GM23338 (cell line): ENCODE measurements at regions not wholly inside any gene's neighbourhood (a gene's known extent, or its start where the extent isn't known, plus 50 kb on each side); places are given as distances from the start of the nearest gene placed in this dataset.

Experiments used
- ATAC-seq: fragments of 200-7000 bp; cut with Tn5 transposase; 3 replicates; pipeline ENCODE4 v1.9.1; 2020
- DNase-seq: peaks from one replicate; pipeline ENCODE4 v3.0.0-alpha.2; 2015; ENCODE audit warnings: low spot score
- H2AFZ ChIP-seq: fragments of 200-600 bp; sonication (generic); 2 replicates; pipeline ENCODE4 v1.8.0; 2016; ENCODE audit warnings: antibody characterized with exemption, mild to moderate bottlenecking, moderate library complexity
- H3F3A ChIP-seq: fragments of 200-600 bp; sonication (generic); replicated peaks from 2 replicates; pipeline ENCODE4 v1.8.0; 2017; ENCODE audit warnings: antibody characterized with exemption, mixed run types, low read depth
- H3K27ac ChIP-seq: fragments of 200-600 bp; sonication (generic); 2 replicates; pipeline ENCODE4 v1.6.1; 2016; ENCODE audit warnings: low read depth
- H3K27me3 ChIP-seq: fragments of 200-600 bp; sonication (generic); 2 replicates; pipeline ENCODE4 v1.8.0; 2016; ENCODE audit warnings: mild to moderate bottlenecking, mixed run types, moderate library complexity; ENCODE audit not compliant: insufficient read depth
- H3K36me3 ChIP-seq: fragments of 200-600 bp; sonication (generic); 2 replicates; pipeline ENCODE4 v1.8.0; 2016; ENCODE audit warnings: mild to moderate bottlenecking; ENCODE audit not compliant: insufficient read depth
- H3K4me1 ChIP-seq: fragments of 200-600 bp; sonication (generic); 2 replicates; pipeline ENCODE4 v1.8.0; 2016; ENCODE audit warnings: mild to moderate bottlenecking, moderate library complexity; ENCODE audit not compliant: insufficient read depth
- H3K4me2 ChIP-seq: fragments of 200-600 bp; sonication (generic); 2 replicates; pipeline ENCODE4 v1.7.1; 2017; ENCODE audit warnings: mixed run types
- H3K4me3 ChIP-seq: fragments of 200-600 bp; sonication (generic); 2 replicates; pipeline ENCODE4 v1.6.1; 2016; ENCODE audit warnings: mixed run types
- H3K79me2 ChIP-seq: fragments of 200-600 bp; sonication (generic); replicated peaks from 2 replicates; pipeline ENCODE4 v1.8.0; 2017; ENCODE audit warnings: mild to moderate bottlenecking; ENCODE audit not compliant: insufficient read depth
- H3K9me2 ChIP-seq: fragments of 200-600 bp; sonication (generic); 2 replicates; pipeline ENCODE4 v1.8.0; 2017; ENCODE audit not compliant: insufficient read depth
- H4K20me1 ChIP-seq: fragments of 200-600 bp; sonication (generic); replicated peaks from 2 replicates; pipeline ENCODE4 v1.8.0; 2017; ENCODE audit warnings: mild to moderate bottlenecking; ENCODE audit not compliant: insufficient read depth
- H3K27ac Mint-ChIP-seq: 2 replicates; pipeline ENCODE4 v1.8.0; 2020; ENCODE audit warnings: inconsistent platforms, mild to moderate bottlenecking, moderate library complexity, mixed read lengths
- H3K27me3 Mint-ChIP-seq: 3 replicates; pipeline ENCODE4 v1.8.0; 2022; ENCODE audit warnings: low read depth, mild to moderate bottlenecking, moderate library complexity, mixed read lengths, inconsistent platforms; ENCODE audit not compliant: insufficient read depth, poor library complexity
- H3K36me3 Mint-ChIP-seq: 3 replicates; pipeline ENCODE4 v1.8.0; 2021; ENCODE audit warnings: low read depth, mild to moderate bottlenecking, inconsistent platforms, moderate library complexity, mixed read lengths
- H3K4me1 Mint-ChIP-seq: 3 replicates; pipeline ENCODE4 v1.8.0; 2020; ENCODE audit warnings: mild to moderate bottlenecking, inconsistent platforms, mixed read lengths
- H3K4me3 Mint-ChIP-seq: 3 replicates; pipeline ENCODE4 v1.8.0; 2021; ENCODE audit warnings: moderate library complexity, mild to moderate bottlenecking, inconsistent platforms, mixed read lengths
- H3K9me3 Mint-ChIP-seq: 3 replicates; pipeline ENCODE4 v1.8.0; 2020; ENCODE audit warnings: moderate library complexity, mild to moderate bottlenecking, inconsistent platforms, mixed read lengths
- CREB1 ChIP-seq: fragments of 250-450 bp; sonication (Bioruptor Pico); IDR thresholded peaks from 2 replicates; pipeline ENCODE4 v1.5.0; 2020; ENCODE audit warnings: low read depth, mild to moderate bottlenecking, moderate library complexity
- CTCF ChIP-seq, 2 experiments: fragments of 200-600 bp in 1 of 2; sonication (generic) in 1 of 2; conservative IDR thresholded peaks; 2 replicates each; pipeline versions ENCODE4 v1.5.1 to v1.6.1; 2016 to 2017; ENCODE audit warnings: antibody characterized with exemption in 2 of 2, low read depth in 2 of 2, mild to moderate bottlenecking in 2 of 2, moderate library complexity in 1 of 2
- ETS1 ChIP-seq: IDR thresholded peaks from 2 replicates; pipeline ENCODE4 v1.6.1; 2016; ENCODE audit warnings: antibody characterized with exemption
- EZH2phosphoT487 ChIP-seq: fragments of 200-600 bp; sonication (generic); IDR thresholded peaks from one replicate; pipeline ENCODE4 v1.8.1; 2018; ENCODE audit warnings: antibody characterized with exemption; ENCODE audit not compliant: unreplicated experiment
- JUNB ChIP-seq: IDR thresholded peaks from one replicate; pipeline ENCODE4 v1.6.1; 2016; ENCODE audit warnings: antibody characterized with exemption; ENCODE audit not compliant: unreplicated experiment
- NANOG ChIP-seq: IDR thresholded peaks from 2 replicates; pipeline ENCODE4 v1.6.1; 2016; ENCODE audit warnings: antibody characterized with exemption, borderline replicate concordance
- POLR2AphosphoS5 ChIP-seq: IDR thresholded peaks from 2 replicates; pipeline ENCODE4 v1.6.1; 2016; ENCODE audit warnings: antibody characterized with exemption, low read depth
- REST ChIP-seq: IDR thresholded peaks from one replicate; pipeline ENCODE4 v1.6.1; 2018; ENCODE audit warnings: antibody characterized with exemption; ENCODE audit not compliant: unreplicated experiment
- STAT1 ChIP-seq: IDR thresholded peaks from one replicate; pipeline ENCODE4 v1.6.1; 2016; ENCODE audit warnings: antibody characterized with exemption; ENCODE audit not compliant: unreplicated experiment
- ZNF114 ChIP-seq: fragments of 250-450 bp; sonication (Bioruptor Pico); IDR thresholded peaks from 2 replicates; pipeline ENCODE4 v1.5.0; 2020; ENCODE audit warnings: mild to moderate bottlenecking, moderate library complexity
- ZNF331 ChIP-seq: fragments of 250-450 bp; sonication (Bioruptor Pico); IDR thresholded peaks from 2 replicates; pipeline ENCODE4 v1.5.0; 2020; ENCODE audit warnings: low read depth, mild to moderate bottlenecking, moderate library complexity

GRCh38 chr9:85416715-85417114, 325.0 kb downstream of the AGTPBP1 start (continued):
- TF ChIP-seq CTCF (conservative IDR thresholded peaks at IDR 0.05; ENCODE audit: low read depth in 2 of 2) (no peak), ZNF114 (CRISPR knock-in tag) (no peak), EZH2phosphoT487 (no peak), REST (no peak)

- Histone ChIP-seq H3K9me2 (no peaks in the 10 kb centered on the region), H3K4me3 (no peak overlapping the region), H2AFZ (no peak overlapping the region), H3K27me3 (no peaks in the 10 kb centered on the region), H3K36me3 (no peaks in the 10 kb centered on the region), H3F3A (no peaks in the 10 kb centered on the region), H3K79me2 (no peaks in the 10 kb centered on the region), H4K20me1 (no peaks in the 10 kb centered on the region), H3K27ac (no peak overlapping the region), H3K4me1 (no peaks in the 10 kb centered on the region), H3K4me2 (no peak overlapping the region)
- H3K27me3 Mint-ChIP-seq: peaks cover 2% of the 10 kb centered on the region
- H3K9me3 Mint-ChIP-seq: no peaks in the 10 kb centered on the region
- no peaks in the 10 kb centered on the region for H3K4me1 Mint-ChIP-seq
- ATAC-seq (no peak), DNase-seq (no peak)
- no peak overlapping the region for H3K4me3 Mint-ChIP-seq
- no peak overlapping the region for H3K27ac Mint-ChIP-seq
- no peaks in the 10 kb centered on the region for H3K36me3 Mint-ChIP-seq
- TF ChIP-seq JUNB: no peak
- TF ChIP-seq ZNF331 (CRISPR knock-in tag): no peak
- TF ChIP-seq NANOG: no peak
- no peak for TF ChIP-seq CTCF (conservative IDR thresholded peaks at IDR 0.05; ENCODE audit: low read depth in 2 of 2)
- no peak for TF ChIP-seq EZH2phosphoT487
- TF ChIP-seq ETS1: no peak
- TF ChIP-seq STAT1: no peak
- no peak for TF ChIP-seq POLR2AphosphoS5
- no peak for TF ChIP-seq CREB1
Measured at GRCh38 chr9:85414390-85414789, 327.4 kb downstream of the AGTPBP1 start.
